Keratinocyte (primary cell): ENCODE measurements at regions not wholly inside any gene's neighbourhood (a gene's known extent, or its start where the extent isn't known, plus 50 kb on each side); places are given as distances from the start of the nearest gene placed in this dataset.

Source experiments
- CTCF ChIP-seq, 3 experiments: IDR thresholded peaks in 1 of 3; conservative IDR thresholded peaks in 1 of 3; optimal IDR thresholded peaks in 1 of 3; 2 replicates in 2 of 3; 3 replicates in 1 of 3; pipeline versions ENCODE3 to v1.5.1; 2011; ENCODE audit warnings: low read length in 3 of 3, mild to moderate bottlenecking in 3 of 3, moderate library complexity in 2 of 3, control low read depth in 1 of 3, inconsistent platforms in 1 of 3; ENCODE audit not compliant: insufficient read depth in 2 of 3; ENCODE audit errors: extremely low read depth in 1 of 3
- EZH2 ChIP-seq: IDR thresholded peaks from one replicate; pipeline ENCODE4 v1.6.1; 2012; ENCODE audit warnings: inconsistent platforms, mild to moderate bottlenecking, low read length, moderate library complexity

- TF ChIP-seq CTCF (optimal IDR thresholded peaks at IDR 0.05 in 1 of 3, IDR thresholded peaks at IDR 0.05 in 1 of 3, conservative IDR thresholded peaks at IDR 0.05 in 1 of 3; ENCODE audit: extremely low read depth in 1 of 3, insufficient read depth in 2 of 3, low read length in 3 of 3) (no peak), EZH2 (no peak)
These were observed 267.8 kb upstream of the RAG2 start for GRCh38 chr11:36865846-36866245.
